ENCODE measurements at regions not wholly inside any gene's neighbourhood (a gene's known extent, or its start where the extent isn't known, plus 50 kb on each side); places are given as distances from the start of the nearest gene placed in this dataset.

- H3K9me3 ChIP-seq (ENCODE audit: low read length), result peaks cover 5% of the 10 kb centered on the region
Measured at GRCh38 chr5:71861682-71862081, 142.6 kb downstream of the CARTPT start.

GRCh38 chr5:71862087-71862486, 143.0 kb downstream of the CARTPT start:
- Histone ChIP-seq H3K36me3 (ENCODE audit: insufficient read depth, low read length) (no peaks in the 10 kb centered on the region), H3K9me3 (ENCODE audit: low read length) (peaks cover 5% of the 10 kb centered on the region), H3K4me1 (ENCODE audit: insufficient read depth, low read length) (no peaks in the 10 kb centered on the region), H3K4me3 (ENCODE audit: low read length) (no peak overlapping the region), H3K27me3 (ENCODE audit: insufficient read depth, low read length) (peaks cover 4% of the 10 kb centered on the region), H2AFZ (ENCODE audit: low read depth, low read length) (no peak overlapping the region)

More at GRCh38 chr5:71861682-71862081, 142.6 kb downstream of the CARTPT start:
- Histone ChIP-seq H2AFZ (ENCODE audit: low read depth, low read length) (no peak overlapping the region), H3K4me1 (ENCODE audit: insufficient read depth, low read length) (no peaks in the 10 kb centered on the region), H3K27me3 (ENCODE audit: insufficient read depth, low read length) (peaks cover 4% of the 10 kb centered on the region), H3K4me3 (ENCODE audit: low read length) (no peak overlapping the region), H3K36me3 (ENCODE audit: insufficient read depth, low read length) (no peaks in the 10 kb centered on the region)

GRCh38 chr5:71862507-71863060, 143.5 kb downstream of the CARTPT start:
- H3K4me3 ChIP-seq (ENCODE audit: low read length), result no peak overlapping the region
- no peak overlapping the region for H2AFZ ChIP-seq (ENCODE audit: low read depth, low read length)
- peaks cover 4% of the 10 kb centered on the region for H3K27me3 ChIP-seq (ENCODE audit: insufficient read depth, low read length)
- no peaks in the 10 kb centered on the region for H3K4me1 ChIP-seq (ENCODE audit: insufficient read depth, low read length)
- peaks cover 5% of the 10 kb centered on the region for H3K9me3 ChIP-seq (ENCODE audit: low read length)
- H3K36me3 ChIP-seq (ENCODE audit: insufficient read depth, low read length), result no peaks in the 10 kb centered on the region

GRCh38 chr5:71864730-71865601, 145.9 kb downstream of the CARTPT start:
- Histone ChIP-seq H2AFZ (ENCODE audit: low read depth, low read length) (no peak overlapping the region), H3K4me3 (ENCODE audit: low read length) (no peak overlapping the region), H3K27me3 (ENCODE audit: insufficient read depth, low read length) (peaks cover 4% of the 10 kb centered on the region), H3K4me1 (ENCODE audit: insufficient read depth, low read length) (no peaks in the 10 kb centered on the region), H3K36me3 (ENCODE audit: insufficient read depth, low read length) (no peaks in the 10 kb centered on the region), H3K9me3 (ENCODE audit: low read length) (peaks cover 5% of the 10 kb centered on the region)

- H2AFZ ChIP-seq (ENCODE audit: low read depth, low read length), result no peak overlapping the region
- H3K27me3 ChIP-seq (ENCODE audit: insufficient read depth, low read length), result peaks cover 4% of the 10 kb centered on the region
- H3K36me3 ChIP-seq (ENCODE audit: insufficient read depth, low read length), result no peaks in the 10 kb centered on the region
- no peaks in the 10 kb centered on the region for H3K4me1 ChIP-seq (ENCODE audit: insufficient read depth, low read length)
- peaks cover 5% of the 10 kb centered on the region for H3K9me3 ChIP-seq (ENCODE audit: low read length)
- no peak overlapping the region for H3K4me3 ChIP-seq (ENCODE audit: low read length)
Measured at GRCh38 chr5:71865665-71866320, 146.7 kb downstream of the CARTPT start.

GRCh38 chr5:71872311-71872864, 153.3 kb downstream of the CARTPT start:
- no peaks in the 10 kb centered on the region for H3K9me3 ChIP-seq (ENCODE audit: low read length)
- no peaks in the 10 kb centered on the region for H3K27me3 ChIP-seq (ENCODE audit: insufficient read depth, low read length)
- H3K4me3 ChIP-seq (ENCODE audit: low read length), result no peak overlapping the region
- no peaks in the 10 kb centered on the region for H3K36me3 ChIP-seq (ENCODE audit: insufficient read depth, low read length)
- H3K4me1 ChIP-seq (ENCODE audit: insufficient read depth, low read length), result peaks cover 4% of the 10 kb centered on the region
- H2AFZ ChIP-seq (ENCODE audit: low read depth, low read length), result no peak overlapping the region

- no peaks in the 10 kb centered on the region for H3K36me3 ChIP-seq (ENCODE audit: insufficient read depth, low read length)
- no peaks in the 10 kb centered on the region for H3K27me3 ChIP-seq (ENCODE audit: insufficient read depth, low read length)
- no peak overlapping the region for H3K4me3 ChIP-seq (ENCODE audit: low read length)
- no peaks in the 10 kb centered on the region for H3K9me3 ChIP-seq (ENCODE audit: low read length)
- peak overlapping the region; percentile 3 for H2AFZ ChIP-seq (ENCODE audit: low read depth, low read length)
- H3K4me1 ChIP-seq (ENCODE audit: insufficient read depth, low read length), result peaks cover 4% of the 10 kb centered on the region
Measured at GRCh38 chr5:71873191-71873591, 154.1 kb downstream of the CARTPT start.

- Histone ChIP-seq H3K4me1 (ENCODE audit: insufficient read depth, low read length) (peaks cover 4% of the 10 kb centered on the region), H3K36me3 (ENCODE audit: insufficient read depth, low read length) (no peaks in the 10 kb centered on the region)
Measured at GRCh38 chr5:71874521-71874920, 155.4 kb downstream of the CARTPT start.

GRCh38 chr5:71877511-71877910, 158.4 kb downstream of the CARTPT start:
- Histone ChIP-seq H3K9me3 (ENCODE audit: low read length) (no peaks in the 10 kb centered on the region), H3K4me1 (ENCODE audit: insufficient read depth, low read length) (peaks cover 4% of the 10 kb centered on the region), H2AFZ (ENCODE audit: low read depth, low read length) (no peak overlapping the region), H3K36me3 (ENCODE audit: insufficient read depth, low read length) (no peaks in the 10 kb centered on the region), H3K27me3 (ENCODE audit: insufficient read depth, low read length) (no peaks in the 10 kb centered on the region), H3K4me3 (ENCODE audit: low read length) (no peak overlapping the region)

More at GRCh38 chr5:71874521-71874920, 155.4 kb downstream of the CARTPT start:
- Histone ChIP-seq H2AFZ (ENCODE audit: low read depth, low read length) (no peak overlapping the region), H3K27me3 (ENCODE audit: insufficient read depth, low read length) (no peaks in the 10 kb centered on the region), H3K4me3 (ENCODE audit: low read length) (no peak overlapping the region), H3K9me3 (ENCODE audit: low read length) (no peaks in the 10 kb centered on the region)

GRCh38 chr5:71880536-71880935, 161.5 kb downstream of the CARTPT start:
- Histone ChIP-seq H3K27me3 (ENCODE audit: insufficient read depth, low read length) (no peaks in the 10 kb centered on the region), H2AFZ (ENCODE audit: low read depth, low read length) (no peak overlapping the region), H3K9me3 (ENCODE audit: low read length) (no peaks in the 10 kb centered on the region), H3K4me3 (ENCODE audit: low read length) (no peak overlapping the region), H3K36me3 (ENCODE audit: insufficient read depth, low read length) (no peaks in the 10 kb centered on the region), H3K4me1 (ENCODE audit: insufficient read depth, low read length) (no peaks in the 10 kb centered on the region)

- H3K4me1 ChIP-seq (ENCODE audit: insufficient read depth, low read length), result no peaks in the 10 kb centered on the region
- H3K27me3 ChIP-seq (ENCODE audit: insufficient read depth, low read length), result no peaks in the 10 kb centered on the region
- no peak overlapping the region for H3K4me3 ChIP-seq (ENCODE audit: low read length)
- no peaks in the 10 kb centered on the region for H3K9me3 ChIP-seq (ENCODE audit: low read length)
- H3K36me3 ChIP-seq (ENCODE audit: insufficient read depth, low read length), result no peaks in the 10 kb centered on the region
- H2AFZ ChIP-seq (ENCODE audit: low read depth, low read length), result no peak overlapping the region
Measured at GRCh38 chr5:71882826-71883741, 164.0 kb downstream of the CARTPT start.

- Histone ChIP-seq H3K4me3 (ENCODE audit: low read length) (no peak overlapping the region), H3K27me3 (ENCODE audit: insufficient read depth, low read length) (no peaks in the 10 kb centered on the region), H3K36me3 (ENCODE audit: insufficient read depth, low read length) (no peaks in the 10 kb centered on the region), H2AFZ (ENCODE audit: low read depth, low read length) (no peak overlapping the region), H3K9me3 (ENCODE audit: low read length) (no peaks in the 10 kb centered on the region), H3K4me1 (ENCODE audit: insufficient read depth, low read length) (no peaks in the 10 kb centered on the region)
Measured at GRCh38 chr5:71883742-71884103, 164.6 kb downstream of the CARTPT start.

Measured in neuron (in vitro differentiated cells).